C1 segment of cervical spinal cord (tissue), 14 donors: ENCODE measurements at regions not wholly inside any gene's neighbourhood (a gene's known extent, or its start where the extent isn't known, plus 50 kb on each side); places are given as distances from the start of the nearest gene placed in this dataset.
A peak's percentile ranks its signal among the peaks of the same experiment; 100 is the strongest.
"Not testable (repeated sequence)": the region's sequence is repeated elsewhere in the genome, so short reads cannot be mapped to it uniquely, and the experiment has no call there.

Source experiments
- DNase-seq, 14 donors: peaks; one replicate each; lab custom pipeline; 2025; lab: John Stamatoyannopoulos, UW

GRCh38 chr12:77222336-77222735 is 157.0 kb upstream of the E2F7 start:
- no peak for DNase-seq

- DNase-seq: no peak
Measured at GRCh38 chr12:77220586-77220985, 155.2 kb upstream of the E2F7 start.

DNA sequence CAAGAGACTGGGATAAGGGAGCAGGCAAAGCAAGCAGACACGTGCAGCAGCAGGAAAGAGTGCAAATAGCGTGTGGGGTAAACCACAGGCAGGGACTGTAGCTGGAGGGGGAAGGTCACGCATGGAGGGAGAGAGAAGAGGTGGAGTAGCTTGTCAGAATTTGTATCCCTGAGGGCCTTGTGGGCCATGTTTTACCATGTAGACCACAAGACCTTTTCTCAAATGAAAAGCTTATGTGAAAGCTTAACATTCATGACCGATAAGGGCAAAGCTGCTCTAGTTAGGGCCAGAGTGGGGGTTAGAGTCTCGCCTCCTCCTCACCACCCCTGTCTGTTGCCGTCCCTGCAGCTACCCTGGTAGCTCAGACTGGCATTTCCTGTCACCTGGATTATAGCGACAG is 152.9 kb upstream of the E2F7 start:
- no peak for DNase-seq

DNA sequence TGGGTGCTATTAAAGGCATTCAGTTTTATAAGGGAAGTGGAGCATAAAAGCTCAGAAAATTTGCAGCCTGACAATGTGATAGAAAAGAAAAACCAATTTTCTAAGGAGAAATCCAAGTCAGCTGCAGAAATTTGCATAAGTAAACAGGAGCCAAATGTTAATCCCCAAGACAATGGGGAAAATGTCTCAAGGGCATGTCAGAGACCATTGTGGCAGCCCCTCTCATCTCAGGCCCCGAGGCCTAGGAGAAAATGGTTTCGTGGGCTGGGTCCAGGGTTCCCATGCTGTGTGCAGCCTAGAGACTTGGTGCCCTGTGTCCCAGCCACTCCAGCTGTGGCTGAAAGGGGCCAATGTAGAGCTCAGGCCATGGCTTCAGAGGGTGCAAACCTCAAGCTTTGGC is 150.8 kb upstream of the E2F7 start:
- not testable (repeated sequence) for DNase-seq

DNA sequence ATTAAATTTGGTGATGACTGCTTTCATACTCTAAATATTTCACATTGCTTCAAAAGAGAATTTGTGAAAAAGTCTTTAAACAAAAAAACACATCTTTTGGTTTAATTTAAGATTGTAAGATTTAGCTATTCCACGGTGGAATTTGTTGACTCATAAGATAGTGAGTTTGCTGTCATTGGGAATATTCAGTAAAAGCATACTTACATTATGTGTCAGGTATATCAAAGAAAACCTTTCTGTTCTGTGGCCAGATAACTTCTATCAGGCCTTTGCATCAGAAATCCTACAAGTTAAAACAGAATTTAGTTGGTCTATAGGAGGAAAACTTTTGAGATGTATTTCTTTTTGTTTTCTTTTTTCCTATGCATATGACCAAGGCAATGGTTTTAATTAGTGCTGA is 148.8 kb upstream of the E2F7 start:
- DNase-seq: no peak

- DNase-seq: no peak
Measured at GRCh38 chr12:77213319-77213718, 147.9 kb upstream of the E2F7 start.

- no peak for DNase-seq
Measured at GRCh38 chr12:77210724-77211123, 145.4 kb upstream of the E2F7 start.

- no peak for DNase-seq
Measured at GRCh38 chr12:77204083-77204482, 138.7 kb upstream of the E2F7 start.

- no peak for DNase-seq
Measured at GRCh38 chr12:77202457-77203060, 137.2 kb upstream of the E2F7 start.

DNA sequence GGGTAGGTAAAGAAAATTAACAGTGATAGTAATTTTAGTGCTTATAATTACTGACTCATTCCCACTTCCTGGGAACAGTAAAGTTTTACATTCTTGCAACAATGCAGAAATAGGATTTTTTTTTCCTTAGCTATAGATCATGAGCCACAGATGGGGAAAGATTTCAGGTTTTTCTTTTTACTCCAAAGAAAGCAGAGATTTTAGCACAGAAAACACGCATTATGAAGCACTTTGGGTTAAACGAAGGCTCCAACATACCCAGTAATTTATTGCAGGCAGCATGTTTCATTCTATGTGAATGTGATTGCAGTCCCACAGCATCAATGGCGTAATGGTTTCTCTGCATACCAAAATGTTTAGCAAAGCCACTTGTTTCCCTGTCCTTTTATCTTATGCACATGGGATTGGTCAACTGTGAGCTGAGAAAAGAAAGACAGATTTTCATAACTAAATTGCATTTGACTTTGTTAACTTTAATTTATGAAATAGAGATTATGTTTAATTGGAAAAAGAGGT is 124.6 kb upstream of the E2F7 start:
- no peak for DNase-seq

- DNase-seq: no peak
Measured at GRCh38 chr12:77189458-77189857, 124.1 kb upstream of the E2F7 start.

DNA sequence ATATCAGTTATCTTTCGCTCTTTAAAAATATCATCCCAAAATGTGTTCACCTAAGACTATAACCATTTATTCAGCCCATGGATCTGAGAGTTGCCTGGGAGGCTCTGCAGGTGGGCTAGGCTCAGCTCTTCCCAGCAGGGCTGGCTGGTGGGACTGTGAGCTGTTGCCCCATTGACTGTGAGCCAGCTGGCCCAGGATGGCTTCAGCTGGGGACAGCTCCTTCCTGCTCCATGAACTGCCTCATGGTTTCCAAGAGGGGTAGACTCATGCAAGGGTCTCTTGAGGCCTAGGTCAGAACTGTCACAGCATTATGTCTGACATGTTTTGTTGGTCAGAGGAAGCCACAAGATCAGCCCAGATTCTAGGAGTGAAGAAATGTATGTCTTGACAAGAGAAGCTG is 114.1 kb upstream of the E2F7 start:
- DNase-seq: no peak

- no peak for DNase-seq
Measured at GRCh38 chr12:77167801-77168200, 102.4 kb upstream of the E2F7 start.

GRCh38 chr12:77166696-77167095 is 101.3 kb upstream of the E2F7 start:
- no peak for DNase-seq

DNA sequence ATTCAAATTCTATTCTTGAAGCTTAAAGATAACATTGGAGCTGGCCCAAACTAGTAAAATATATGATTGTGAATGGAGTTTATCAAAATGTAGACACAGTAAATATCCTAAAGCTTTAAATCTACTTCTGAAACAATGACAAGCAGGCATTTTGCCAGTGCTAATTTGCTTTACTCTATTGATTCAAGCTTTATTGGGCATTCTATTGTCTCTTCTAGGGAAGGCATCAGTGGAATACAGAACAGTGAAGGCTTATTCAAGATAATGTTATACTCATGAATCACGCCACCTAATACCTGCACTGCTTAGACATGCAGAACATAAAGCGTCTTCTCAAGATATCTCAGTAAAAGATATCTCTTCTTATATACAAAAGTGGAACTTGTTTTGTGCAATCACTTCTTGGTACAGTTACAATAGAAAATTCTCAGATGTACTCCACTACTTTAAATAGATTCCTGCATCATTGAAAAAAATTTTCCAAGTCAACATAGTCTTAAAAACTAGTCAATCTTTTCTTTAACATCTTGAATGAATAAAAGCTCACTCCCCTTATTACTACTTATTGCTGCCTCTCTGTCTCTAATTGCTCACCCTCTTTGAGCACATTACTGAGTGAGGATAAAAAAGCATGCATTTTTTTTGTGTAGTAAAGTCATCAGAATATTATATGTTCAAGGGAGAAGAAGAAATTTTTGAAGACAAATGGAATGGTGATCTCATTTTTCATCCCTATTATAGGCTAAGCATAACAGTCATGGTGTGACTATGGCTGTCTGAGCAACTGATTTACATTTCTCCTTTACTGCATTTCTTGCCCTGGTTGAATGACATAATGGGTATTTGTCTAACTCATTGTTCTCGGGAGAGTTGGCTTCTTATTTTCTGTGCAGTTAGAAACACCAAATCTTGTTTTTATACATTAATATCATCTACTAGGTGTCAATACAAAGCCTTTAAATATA is 98.0 kb upstream of the E2F7 start:
- DNase-seq: no peak

- DNase-seq: no peak
Measured at GRCh38 chr12:77161944-77162343, 96.6 kb upstream of the E2F7 start.

GRCh38 chr12:77160931-77161330 is 95.6 kb upstream of the E2F7 start:
- DNase-seq: no peak

GRCh38 chr12:77153706-77154105 is 88.3 kb upstream of the E2F7 start:
- no peak for DNase-seq

- no peak for DNase-seq
Measured at GRCh38 chr12:77152623-77153193, 87.3 kb upstream of the E2F7 start.

DNA sequence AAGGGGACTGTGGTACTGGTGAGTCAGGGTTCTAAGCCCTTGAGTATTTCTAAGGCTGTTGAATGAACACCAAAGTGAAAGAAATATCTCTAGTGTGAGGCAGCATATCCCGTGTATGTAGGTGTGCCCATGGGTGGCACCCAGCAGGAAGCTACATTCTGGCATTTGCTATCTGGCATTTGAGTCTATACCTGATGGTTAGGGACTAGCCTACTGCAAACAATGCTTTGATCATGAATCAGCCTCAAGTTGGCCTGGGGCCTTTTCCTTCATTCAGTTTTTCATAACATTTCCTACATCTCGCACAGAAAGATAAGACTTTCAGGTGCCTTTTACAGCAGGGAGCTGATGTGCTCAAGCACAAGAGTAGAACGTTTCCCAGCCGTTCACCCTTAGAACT is 85.7 kb upstream of the E2F7 start:
- no peak for DNase-seq

- peak in 1 of 14 donors; percentile 0 for DNase-seq
Measured at GRCh38 chr12:77133566-77133965, 68.2 kb upstream of the E2F7 start.

GRCh38 chr12:77131977-77132490 is 66.7 kb upstream of the E2F7 start:
- no peak for DNase-seq
